ENCODE measurements at regions not wholly inside any gene's neighbourhood (a gene's known extent, or its start where the extent isn't known, plus 50 kb on each side); places are given as distances from the start of the nearest gene placed in this dataset.

- no peak for TF ChIP-seq EZH2 (IDR thresholded peaks at IDR 0.05)
- no peak for TF ChIP-seq POLR2AphosphoS5 (IDR thresholded peaks at IDR 0.05; ENCODE audit: borderline replicate concordance, low read depth, low read length)
- no peak for TF ChIP-seq FOXP2 (optimal IDR thresholded peaks at IDR 0.05; ENCODE audit: control extremely low read depth, extremely low read length, insufficient read depth)
Measured at GRCh38 chr4:141560056-141560455, 76.3 kb upstream of the IL15 start.

Measured in SK-N-MC (cell line).